ENCODE measurements at regions not wholly inside any gene's neighbourhood (a gene's known extent, or its start where the extent isn't known, plus 50 kb on each side); places are given as distances from the start of the nearest gene placed in this dataset.

DNA sequence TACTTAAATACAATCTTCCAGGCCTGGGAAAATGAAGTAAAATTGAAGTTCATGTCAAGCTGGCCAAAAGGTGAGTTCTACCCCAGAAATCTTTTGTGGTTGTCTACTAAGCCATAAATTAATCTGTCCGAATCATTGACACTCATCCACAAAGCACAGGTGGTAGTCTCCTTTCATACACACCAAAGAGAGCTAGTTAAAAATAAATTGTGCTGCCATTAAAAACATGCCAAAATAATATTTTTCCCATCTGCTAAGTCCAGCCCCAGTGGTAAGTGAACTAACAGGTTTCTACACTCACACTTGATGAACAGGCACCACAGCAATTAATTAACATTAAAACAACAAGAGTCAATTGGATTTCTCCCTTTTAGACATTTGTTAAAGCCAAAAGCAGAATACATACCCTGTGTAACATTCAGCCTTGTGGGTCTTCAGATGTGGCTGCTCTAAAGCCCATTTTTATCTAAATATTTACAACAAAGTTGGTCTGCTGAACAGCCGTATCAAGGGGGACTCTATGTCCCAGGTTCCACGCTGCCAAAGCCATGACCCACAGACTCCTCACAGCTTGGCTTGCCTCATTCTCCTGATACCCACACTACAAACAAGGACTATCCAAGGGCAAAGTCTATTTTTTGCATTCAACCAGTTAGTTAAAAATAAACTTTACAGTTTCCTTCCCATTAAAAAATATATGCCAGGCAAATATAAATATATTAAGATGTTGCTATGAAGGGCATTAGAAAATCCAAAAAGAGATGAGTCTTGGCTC, 490.4 kb downstream of the BMP2 start:
- DNase-seq (ENCODE audit: low spot score): no peak

DNA sequence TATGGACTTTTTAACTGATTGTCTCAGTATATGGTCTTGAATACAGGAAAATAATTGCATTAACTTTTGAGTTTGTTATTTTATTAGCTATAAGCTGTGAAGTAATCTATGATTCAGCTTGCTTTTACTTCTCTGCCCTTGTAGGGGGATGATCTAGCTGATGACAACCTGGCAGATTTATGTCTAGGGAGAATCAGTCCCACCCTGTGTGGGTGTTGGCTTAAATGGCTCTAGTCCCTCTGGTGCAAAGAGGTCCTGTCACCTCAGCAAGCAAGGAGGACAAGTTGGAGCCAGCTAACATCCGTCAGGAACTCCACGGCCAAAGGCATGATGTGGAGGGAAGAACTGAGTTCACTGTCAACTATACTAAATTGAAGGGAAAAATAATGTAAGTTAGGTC, 495.3 kb downstream of the BMP2 start:
- no peak for DNase-seq (ENCODE audit: low spot score)

DNA sequence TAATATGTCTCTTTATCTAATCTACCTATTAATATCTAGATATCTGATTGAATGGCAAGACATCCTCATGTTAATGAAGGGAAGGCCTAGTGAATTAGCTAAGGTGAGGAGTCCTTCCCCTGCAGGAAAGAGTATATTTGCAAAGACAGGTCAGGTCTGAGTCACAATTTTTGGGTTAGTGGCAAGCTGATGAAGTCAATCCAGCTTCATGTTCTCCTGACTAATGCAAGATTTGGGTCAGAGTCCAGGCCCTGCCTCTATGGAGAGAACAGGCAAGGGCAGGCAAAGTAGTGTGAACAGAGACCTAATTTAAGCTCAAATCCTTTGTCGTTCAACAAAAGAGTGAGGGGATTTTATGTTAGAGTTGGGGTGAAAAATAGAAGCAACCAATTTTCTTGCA, 496.7 kb downstream of the BMP2 start:
- DNase-seq (ENCODE audit: low spot score): no peak

- DNase-seq (ENCODE audit: low spot score): no peak
Measured at GRCh38 chr20:7269452-7269851, 502.0 kb downstream of the BMP2 start.

DNA sequence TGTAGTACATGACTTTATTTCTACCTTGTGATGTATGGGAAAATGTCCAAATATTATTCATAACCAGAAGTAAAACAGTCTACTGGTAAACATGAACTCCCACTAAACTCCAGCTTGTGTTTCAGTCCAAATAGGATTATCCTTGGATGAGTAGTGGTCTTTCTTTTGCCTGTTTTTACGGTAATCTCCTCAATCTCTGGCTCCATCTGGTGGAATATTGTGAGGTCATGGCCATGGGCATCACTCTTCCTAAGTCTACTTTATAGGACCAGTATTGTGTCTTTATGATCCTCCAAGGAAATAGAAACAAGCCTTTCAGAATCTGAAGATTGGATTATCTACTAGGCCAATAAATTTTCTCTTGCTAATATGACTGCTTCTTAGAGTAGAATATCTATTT, 505.0 kb downstream of the BMP2 start:
- DNase-seq (ENCODE audit: low spot score): no peak

- DNase-seq (ENCODE audit: low spot score): no peak
Measured at GRCh38 chr20:7274870-7275269, 507.4 kb downstream of the BMP2 start.

- no peak for DNase-seq (ENCODE audit: low spot score)
Measured at GRCh38 chr20:7275645-7276237, 508.3 kb downstream of the BMP2 start.

DNA sequence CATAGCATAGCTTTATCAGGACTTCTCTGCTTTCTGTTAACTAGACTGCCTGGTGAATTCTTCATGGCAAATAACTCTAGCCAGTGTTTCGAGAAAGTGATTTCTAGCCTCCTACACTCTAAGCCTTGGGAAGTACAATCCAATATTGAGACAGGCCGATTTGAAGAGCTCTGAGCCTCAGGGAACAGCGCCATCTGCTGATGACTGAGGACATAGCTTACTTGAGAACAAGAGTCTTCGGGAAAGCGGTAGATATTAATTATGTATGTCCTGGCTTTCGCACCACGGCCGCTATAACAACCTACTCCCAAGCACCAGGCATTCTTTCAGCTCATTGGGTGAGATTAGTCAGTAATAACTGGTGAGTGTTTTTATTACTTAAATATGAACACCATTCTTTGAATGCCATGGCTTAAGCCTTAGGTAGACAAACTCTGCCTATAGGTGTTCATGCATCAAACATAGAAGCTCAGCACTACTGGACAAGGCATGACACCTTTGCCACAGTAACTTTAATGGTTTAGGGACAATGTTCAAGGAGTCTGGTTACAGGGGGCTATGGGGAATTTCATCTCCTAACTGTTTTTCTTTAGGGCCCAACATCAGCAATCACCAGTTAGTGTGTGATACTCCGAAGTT, 518.6 kb downstream of the BMP2 start:
- DNase-seq (ENCODE audit: low spot score): peak; percentile 78

DNA sequence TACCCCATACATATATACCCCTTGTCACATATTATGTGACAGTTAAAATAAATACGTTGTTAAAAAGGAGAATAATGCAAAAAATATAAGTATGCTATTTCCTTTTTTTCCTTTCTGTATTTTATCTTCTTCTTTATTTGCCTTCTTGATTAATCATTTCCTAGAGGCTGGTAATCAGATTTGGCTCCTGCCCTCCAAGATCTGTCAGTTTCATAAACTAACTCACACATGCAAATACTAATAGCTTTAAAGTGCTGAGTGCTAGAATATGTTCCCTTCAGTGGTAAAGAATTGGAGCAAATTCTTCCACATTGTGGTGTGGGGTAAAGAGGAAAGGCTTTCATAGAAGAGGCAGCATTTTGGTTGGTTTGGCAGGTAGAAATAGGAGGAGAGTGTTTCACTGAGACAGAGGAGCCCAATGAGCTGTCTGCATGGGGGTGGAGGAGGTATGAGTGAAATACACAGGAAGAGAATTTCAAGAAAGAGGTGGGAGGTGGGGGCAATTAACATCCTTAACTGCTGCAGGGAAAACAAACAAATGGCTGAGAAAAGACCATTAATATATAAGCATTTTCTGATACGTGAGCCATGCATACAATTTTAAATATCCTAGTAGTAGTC, 523.9 kb downstream of the BMP2 start:
- DNase-seq (ENCODE audit: low spot score): no peak

GRCh38 chr20:7291946-7292345, 524.5 kb downstream of the BMP2 start:
- no peak for DNase-seq (ENCODE audit: low spot score)

GRCh38 chr20:7294816-7295360, 527.4 kb downstream of the BMP2 start:
- no peak for DNase-seq (ENCODE audit: low spot score)

GRCh38 chr20:7301807-7302206, 534.3 kb downstream of the BMP2 start:
- DNase-seq (ENCODE audit: low spot score): no peak

DNA sequence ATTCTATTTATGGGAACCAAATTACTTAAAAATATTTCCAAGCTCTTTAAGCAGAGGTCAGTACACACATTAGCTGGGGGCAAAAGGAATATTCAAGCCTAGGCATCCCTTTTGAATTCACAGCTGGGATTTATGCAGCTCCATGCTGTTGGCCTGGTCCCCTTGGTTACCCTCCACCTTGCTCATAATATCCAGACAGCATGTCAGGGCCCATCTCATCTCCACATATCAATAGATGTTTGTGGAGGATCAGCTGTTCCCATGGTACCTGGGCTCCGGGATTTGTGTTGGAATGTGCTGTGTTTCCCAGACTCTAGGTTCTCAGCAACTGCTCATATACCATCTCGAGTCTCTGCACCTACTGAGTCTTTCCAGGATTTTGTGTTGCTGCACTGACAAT, 534.8 kb downstream of the BMP2 start:
- DNase-seq (ENCODE audit: low spot score): no peak

DNA sequence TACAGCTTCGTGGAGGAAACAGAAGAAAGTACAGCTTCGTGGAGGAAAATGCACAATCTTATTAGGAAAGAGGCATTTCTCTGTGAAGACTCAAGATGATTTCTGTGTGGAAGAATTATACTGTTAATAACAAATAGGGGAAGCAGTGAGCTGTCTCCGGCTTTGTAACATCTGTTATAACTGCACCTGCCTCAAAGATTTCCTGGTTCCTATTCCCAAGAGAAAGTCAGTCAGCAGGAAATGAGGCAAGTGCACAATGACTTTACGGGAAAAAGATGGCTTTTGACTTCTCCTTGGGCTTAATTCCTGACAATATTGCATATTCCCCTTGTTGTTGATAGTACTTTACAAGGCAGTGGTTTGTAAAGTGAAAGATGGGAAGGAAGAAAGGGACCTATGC, 538.5 kb downstream of the BMP2 start:
- no peak for DNase-seq (ENCODE audit: low spot score)

DNA sequence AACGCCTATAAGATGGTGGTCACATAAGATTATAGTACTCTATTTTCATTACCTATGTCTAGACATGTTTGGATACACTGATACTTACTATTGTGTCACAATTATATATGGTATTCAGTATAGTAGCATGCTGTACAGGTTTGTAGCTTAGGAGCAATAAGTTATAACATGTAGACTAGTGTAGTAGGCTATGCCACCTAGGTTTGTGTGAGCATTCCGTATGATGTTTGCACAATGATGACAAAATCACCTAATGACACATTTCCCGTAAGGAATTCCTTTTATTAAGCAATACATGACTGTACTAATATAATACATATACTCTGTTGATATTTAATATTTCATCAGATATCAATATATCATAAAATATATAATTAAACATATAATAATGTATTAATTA, 540.7 kb downstream of the BMP2 start:
- no peak for DNase-seq (ENCODE audit: low spot score)

DNA sequence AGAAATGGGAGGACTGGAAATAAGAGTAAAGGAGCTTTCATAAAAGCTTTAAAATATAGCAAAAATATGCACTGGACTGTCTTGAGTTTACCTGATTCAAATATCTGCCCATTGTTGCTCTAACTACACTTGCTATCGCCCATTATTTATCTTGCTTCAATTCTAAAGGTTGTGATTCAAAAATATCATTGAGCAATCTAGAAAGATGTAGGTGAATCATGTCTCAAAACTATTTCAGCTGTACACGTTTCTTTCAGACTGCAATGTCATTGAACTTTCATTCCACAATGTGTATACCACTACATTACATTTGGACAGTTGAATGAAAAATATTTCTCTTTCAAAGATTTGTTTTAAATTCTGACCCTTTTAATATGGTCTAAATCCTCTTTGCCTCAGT, 545.6 kb downstream of the BMP2 start:
- no peak for DNase-seq (ENCODE audit: low spot score)

DNA sequence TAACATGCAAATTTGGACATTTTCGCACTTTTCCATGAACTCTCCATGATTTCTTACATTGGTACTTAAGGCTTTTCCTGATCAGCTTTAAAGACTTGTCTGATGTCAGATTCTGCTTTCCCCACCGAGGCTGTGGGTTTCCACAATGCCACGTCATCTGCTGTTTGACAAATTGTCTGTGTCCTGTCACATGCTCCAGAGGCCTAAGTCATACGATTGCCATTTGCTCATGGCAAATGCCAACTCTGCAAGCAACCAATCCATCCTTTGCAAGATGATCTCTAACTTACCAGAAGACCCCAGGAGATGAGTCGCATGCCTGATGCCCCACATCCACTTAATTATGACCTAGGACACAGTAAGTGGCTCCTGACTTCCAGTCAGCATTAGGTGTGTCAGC, 556.5 kb downstream of the BMP2 start:
- no peak for DNase-seq (ENCODE audit: low spot score)

GRCh38 chr20:7327810-7328209, 560.3 kb downstream of the BMP2 start:
- no peak for DNase-seq (ENCODE audit: low spot score)

DNA sequence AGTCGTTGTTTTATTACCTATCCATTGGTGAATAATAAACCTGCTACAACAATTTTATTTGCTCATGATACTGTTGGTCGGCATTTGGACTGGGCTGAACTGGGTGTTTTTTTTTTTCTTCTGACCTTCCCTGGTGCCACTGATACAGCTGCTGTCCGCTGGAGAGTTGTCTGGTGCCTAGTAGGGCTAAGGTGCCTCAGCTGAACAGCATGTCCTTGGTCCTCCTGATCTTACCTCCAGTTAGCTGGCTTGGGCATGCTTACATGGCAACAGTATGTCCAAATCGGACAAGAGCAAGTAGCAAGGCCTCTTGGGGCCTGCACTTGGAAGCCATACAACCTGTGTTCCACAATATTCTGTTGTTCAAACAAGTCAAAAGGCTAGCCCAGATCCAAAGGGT, 563.4 kb downstream of the BMP2 start:
- DNase-seq (ENCODE audit: low spot score): no peak

GRCh38 chr20:7332169-7332568, 564.7 kb downstream of the BMP2 start:
- DNase-seq (ENCODE audit: low spot score): no peak

GRCh38 chr20:7333841-7334240, 566.4 kb downstream of the BMP2 start:
- no peak for DNase-seq (ENCODE audit: low spot score)

- no peak for DNase-seq (ENCODE audit: low spot score)
Measured at GRCh38 chr20:7346026-7346425, 578.5 kb downstream of the BMP2 start.

DNA sequence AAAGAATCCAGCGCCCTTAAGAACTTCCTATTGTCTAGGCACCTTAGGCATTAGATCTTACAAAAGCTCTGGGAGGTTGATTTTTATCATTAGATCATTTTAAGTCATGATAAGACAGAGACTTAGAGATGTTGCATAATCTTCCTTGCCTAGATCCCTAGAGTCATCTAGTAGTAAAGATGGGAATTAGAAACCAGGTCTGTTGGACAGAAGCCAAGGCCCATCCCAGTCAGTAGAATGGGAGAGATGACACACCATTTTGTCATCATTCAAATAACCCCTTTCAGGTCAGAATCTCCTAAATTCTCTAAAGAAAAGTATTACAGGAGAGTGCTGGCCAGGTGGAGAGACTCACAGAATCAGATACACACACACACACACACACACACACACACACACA, 579.1 kb downstream of the BMP2 start:
- DNase-seq (ENCODE audit: low spot score): no peak
